ENCODE measurements at regions not wholly inside any gene's neighbourhood (a gene's known extent, or its start where the extent isn't known, plus 50 kb on each side); places are given as distances from the start of the nearest gene placed in this dataset.

GRCh38 chr6:84361372-84362192 is 134.1 kb upstream of the CEP162 start:
- TF ChIP-seq POLR2A (IDR thresholded peaks at IDR 0.05), result no peak
- TF ChIP-seq, protein P1, sequence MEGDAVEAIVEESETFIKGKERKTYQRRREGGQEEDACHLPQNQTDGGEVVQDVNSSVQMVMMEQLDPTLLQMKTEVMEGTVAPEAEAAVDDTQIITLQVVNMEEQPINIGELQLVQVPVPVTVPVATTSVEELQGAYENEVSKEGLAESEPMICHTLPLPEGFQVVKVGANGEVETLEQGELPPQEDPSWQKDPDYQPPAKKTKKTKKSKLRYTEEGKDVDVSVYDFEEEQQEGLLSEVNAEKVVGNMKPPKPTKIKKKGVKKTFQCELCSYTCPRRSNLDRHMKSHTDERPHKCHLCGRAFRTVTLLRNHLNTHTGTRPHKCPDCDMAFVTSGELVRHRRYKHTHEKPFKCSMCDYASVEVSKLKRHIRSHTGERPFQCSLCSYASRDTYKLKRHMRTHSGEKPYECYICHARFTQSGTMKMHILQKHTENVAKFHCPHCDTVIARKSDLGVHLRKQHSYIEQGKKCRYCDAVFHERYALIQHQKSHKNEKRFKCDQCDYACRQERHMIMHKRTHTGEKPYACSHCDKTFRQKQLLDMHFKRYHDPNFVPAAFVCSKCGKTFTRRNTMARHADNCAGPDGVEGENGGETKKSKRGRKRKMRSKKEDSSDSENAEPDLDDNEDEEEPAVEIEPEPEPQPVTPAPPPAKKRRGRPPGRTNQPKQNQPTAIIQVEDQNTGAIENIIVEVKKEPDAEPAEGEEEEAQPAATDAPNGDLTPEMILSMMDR (IDR thresholded peaks at IDR 0.05), result no peak
- TF ChIP-seq EP300 (IDR thresholded peaks at IDR 0.05; ENCODE audit: low read depth), result no peak
